ENCODE measurements at regions not wholly inside any gene's neighbourhood (a gene's known extent, or its start where the extent isn't known, plus 50 kb on each side); places are given as distances from the start of the nearest gene placed in this dataset.
"Not testable (repeated sequence)": the region's sequence is repeated elsewhere in the genome, so short reads cannot be mapped to it uniquely, and the experiment has no call there.

DNA sequence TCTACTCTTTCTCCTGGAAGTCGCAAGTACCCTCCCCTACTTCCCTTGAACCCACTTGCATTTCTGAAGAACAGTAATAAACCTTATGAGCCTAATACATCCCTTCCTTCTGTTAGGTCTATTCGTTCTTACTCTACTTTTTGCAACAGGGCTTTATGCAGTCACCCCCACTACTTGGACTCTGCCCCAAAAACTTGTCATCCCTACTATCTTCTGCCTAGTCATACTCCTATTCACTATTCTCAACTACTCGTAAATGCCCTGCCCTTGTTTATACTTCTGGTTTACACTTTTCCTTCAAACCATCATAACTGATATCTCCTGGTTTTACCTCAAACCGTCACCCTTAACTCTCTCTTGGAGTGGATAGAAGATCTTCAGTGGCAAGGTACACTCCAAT is 55.2 kb upstream of the SLIT2 start:
- DNase-seq, result no peak

DNA sequence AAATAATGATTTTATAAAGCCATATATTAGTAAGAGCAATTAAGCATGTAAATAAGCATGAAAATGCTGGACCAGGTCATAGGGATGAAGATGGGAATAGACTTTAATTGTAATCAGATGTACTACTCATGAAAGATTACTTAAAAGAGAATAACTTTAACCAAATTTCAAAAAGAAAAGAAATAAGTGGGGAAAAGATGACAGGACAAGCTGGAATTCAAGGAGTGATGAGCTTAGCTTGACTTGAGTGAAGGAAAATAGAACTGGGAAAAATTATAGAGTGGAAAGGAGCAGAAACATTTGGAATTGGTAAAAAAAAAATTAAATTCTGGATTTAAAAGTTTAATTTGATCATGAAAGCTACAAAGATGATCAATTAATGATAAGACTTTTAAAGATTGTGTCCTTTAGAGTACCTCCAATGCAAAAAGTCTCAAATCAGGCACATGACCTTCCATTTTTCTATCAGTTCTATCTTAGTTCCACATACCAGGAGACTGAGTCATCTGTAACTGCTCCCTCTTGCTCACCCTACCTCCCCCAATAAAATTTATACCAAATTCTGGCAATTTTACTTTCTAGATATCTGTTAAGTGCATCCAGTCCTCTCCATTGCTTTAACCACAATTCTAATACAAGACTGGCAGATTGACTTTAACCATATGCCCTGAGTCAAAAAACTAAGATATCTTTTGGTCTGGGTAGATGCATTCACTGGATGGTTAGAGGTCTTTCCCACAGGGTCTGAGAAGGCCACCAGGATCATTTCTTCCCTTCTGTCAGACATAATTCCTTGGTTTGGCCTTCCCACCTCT is 56.4 kb upstream of the SLIT2 start:
- no peak for DNase-seq

DNA sequence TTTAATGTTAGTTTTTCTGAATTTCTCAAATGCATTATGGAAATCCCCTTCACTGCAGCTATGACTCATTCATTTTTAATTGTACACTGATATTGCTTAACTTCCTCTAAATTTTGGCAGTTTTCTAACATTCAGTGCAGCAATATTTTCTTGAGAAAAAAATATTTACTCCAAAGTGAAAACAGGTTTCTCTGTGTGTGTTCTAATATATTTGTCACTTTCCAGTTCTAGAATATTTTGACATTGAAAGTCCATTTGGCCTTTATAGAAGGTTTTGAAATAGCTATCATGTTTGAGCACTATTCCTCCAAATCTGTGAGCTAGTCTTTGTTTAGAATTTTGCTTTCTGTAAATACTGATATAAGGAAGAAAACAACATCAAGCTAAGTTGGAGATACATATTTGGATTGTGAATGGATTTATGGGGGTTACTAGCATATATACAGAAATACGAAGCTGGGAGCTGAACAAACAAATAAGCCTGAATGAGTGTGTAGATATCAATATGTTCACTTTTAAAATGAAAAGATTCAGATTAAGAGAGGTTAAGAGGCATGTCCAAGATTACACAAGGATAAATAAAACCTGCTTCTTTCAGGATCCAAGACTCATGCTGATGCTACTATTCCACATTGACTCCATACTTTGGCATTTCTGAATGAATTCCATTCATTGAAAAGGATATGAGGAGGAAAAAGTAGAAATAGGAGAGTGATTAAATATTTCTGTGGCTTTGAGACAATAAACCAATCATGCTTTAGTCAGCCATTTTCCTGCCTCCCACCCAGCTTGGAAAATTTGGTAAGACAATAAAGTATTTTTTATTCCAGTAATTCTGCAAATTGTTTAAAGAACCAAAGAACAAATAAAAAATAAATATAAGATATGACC is 57.3 kb upstream of the SLIT2 start:
- peak; percentile 20 for DNase-seq

DNA sequence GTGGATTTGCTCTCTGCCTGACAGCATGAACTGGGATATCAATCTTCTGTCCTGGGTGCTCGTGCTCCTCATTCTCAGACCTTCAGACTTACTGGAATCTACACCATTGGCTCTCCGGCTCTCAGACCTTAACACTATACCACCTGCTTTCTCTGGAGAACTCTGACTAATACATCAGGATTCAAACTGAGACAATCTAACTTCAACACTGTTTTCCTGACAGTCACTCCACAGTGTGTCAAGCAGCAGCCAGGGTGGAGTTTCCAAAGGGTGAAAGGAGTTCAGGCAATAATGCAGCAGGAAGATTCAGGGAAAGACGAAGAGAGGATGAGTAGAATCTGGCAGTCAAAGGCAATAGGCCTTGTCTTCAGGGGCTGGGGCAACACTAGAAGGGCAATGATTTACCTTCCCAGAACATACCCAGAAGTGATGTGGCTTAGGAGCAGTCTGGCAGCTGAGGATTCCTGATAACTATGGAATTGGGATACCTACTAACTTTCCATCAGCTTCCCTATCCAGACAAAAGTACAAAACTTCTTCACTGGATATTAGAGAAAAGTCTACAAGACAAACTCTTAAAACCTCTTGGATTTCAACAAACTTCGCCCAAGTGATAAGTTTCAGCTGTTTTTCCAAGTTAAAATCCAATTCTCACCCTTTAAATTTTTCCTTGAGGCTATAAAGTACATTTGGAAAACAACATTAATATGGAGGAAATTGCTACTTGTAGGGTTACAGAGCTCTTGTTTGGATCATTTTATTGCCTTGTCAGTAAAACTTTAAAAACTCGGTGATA is 58.4 kb upstream of the SLIT2 start:
- DNase-seq, result peak; percentile 39

DNA sequence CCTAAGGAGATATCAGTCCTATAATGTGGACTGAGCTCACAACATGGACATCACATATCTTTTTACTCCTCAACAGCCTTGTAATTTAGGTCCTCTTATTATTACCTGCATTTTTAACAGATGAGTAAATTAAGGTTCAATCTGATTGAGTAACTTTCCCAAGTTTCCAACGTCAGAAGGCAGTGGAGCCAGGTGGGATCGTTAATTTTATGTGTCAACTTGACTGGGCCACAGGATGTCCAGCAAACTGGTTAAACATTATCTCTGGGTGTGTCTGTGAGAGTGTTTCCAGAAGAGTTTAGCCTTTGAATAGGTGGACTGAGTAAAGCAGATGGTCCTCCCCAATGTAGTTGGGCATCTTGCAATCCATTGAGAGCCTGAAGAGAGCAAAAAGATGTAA is 59.0 kb upstream of the SLIT2 start:
- no peak for DNase-seq

DNA sequence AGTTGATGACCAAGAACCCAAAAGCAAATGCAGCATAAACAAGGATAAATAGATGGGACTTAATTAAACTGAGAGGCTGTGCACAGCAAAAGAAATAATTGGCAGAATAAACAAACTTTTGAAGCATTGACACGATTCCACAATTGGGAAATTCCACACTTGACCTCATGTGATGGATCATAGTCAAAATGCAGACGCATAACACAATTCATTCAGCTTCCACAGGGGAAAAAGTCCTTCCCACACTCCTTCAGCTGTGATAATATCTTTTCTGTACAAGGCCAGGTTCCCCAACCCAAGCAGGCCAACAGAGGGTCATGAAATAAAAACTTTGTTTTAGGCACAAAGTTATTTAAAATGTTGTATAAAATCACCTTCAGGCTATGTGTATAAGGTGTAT is 66.6 kb upstream of the SLIT2 start:
- DNase-seq, result no peak

DNA sequence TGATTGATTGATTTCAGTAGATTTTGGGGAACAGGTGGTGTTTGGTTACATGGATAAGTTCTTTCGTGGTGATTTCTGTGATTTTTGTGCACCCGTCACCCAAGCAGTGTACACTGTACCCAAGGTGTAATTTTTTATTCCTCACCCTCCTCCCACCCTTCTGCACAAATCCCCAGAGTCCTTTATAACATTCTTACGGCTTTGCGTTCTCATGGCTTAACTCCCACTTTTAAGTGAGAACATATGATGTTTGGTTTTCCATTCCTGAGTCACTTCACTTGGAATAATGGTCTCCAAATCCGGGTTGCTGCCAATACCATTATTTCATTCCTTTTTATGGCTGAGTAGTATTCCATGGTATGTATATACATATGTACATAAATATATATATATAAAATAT is 68.6 kb upstream of the SLIT2 start:
- DNase-seq, result not testable (repeated sequence)

DNA sequence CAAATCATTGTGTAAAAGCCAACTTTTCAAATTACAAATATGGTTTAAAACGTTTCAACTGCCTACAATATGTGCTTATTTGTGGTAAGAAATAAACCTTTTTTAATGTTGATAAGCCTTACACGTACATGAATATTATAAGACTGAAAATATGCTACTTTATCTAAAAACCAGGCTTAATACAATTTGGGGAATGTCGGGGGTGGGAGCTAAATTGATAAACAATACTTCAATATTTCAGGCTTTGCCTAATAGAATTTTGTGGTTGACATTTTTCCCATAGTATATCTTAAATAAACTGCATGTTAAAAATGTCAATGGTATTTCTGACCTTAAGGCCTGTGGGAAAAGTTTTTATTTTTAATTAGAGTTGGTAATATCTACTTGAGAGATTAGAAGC is 69.8 kb upstream of the SLIT2 start:
- no peak for DNase-seq

DNA sequence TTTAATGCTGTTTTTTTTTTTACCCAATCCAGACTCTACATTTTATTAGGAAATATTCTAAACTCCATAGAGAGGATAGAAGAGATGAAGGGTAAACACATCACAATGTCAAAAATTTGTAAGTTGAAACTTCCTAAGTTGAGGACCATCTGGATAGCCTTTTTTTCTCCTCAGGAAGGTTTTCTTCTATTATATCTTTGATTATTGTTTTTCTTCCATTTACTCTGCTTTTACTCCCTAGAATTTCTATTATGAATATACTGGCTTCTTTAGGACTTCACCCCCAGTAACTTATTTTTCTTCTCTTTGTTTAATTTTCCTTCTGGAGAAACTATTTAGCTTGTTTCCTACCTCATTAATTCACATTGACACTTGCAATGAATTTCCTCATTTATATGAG is 71.2 kb upstream of the SLIT2 start:
- no peak for DNase-seq

DNA sequence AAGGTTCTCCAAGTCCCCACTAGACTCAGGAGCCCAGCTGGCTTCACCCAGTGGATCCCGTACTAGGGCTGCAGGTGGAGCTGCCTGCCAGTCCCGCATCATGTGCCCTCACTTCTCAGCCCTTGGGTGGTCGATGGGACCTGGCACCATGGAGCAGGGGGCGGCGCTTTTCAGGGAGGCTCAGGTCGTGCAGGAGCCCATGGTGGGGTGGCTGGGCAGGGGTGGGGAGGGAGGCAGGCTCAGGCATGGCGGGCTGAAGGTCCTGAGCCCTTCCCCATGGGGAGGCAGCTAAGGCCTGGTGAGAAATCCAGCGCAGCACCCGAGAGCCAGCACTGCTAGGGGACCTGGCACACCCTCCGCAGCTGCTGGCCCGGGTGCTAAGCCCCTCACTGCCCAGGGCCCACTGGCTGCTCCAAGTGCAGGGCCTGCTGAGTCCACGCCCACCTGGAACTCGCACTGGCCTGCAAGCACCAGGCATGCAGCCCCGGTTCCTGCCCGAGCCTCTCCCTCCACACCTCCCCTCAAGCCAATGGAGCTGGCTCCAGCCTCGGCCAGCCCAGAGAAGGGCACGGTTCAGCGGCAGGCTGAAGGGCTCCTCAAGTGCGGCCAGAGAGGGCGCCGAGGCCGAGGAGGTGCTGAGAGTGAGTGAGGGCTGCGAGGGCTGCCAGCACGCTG is 72.7 kb upstream of the SLIT2 start:
- DNase-seq, result no peak

DNA sequence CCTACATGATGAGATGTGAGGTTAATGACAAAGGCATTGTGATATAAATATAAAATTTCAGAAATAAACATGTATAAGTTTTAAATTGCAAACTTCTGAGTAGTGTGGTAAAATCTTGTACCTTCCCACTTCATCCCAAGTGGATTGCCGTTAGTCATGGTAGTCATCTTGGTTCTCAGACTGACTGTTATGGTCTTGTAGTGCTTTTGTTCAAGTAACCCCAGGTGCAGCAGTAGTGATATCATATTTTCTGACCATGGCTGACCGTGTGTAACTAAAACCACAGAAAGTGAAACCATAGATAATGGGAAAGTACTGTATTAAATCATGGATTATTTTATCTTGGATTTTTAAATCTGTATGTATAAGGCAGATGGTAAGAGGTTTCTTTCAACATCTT is 74.8 kb upstream of the SLIT2 start:
- no peak for DNase-seq

DNA sequence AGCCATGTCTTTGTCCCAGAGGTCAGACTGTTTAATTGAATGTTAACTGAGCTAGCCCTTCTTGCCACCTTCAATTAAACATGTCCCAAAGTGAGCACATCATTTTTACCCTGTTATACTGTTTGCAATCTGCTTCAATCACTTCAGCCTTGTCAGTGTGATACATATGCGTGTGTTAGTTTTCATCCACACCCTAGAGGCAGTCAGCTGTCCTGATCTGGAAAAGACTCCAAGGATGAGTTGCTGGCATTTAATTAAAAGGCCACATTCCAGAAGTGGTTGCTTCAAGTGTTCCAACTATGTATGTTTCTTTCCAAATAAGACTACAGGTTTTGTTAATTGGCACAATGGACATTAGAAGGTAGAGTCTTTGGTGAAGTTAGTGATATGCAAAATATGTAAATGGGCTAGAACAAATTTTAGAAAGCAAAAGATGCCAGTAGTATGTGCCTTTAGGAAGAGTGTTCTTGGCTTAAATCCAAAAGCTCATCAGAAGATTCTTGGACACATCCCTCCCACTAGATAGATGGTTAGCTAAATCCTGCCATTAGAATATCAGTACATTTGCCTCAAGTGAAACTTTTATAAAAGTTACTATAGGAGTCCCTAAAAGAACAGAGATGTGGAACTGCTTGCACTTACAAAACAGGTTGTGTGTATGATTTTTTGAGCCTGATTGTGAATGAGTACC is 79.5 kb upstream of the SLIT2 start:
- DNase-seq, result no peak

DNA sequence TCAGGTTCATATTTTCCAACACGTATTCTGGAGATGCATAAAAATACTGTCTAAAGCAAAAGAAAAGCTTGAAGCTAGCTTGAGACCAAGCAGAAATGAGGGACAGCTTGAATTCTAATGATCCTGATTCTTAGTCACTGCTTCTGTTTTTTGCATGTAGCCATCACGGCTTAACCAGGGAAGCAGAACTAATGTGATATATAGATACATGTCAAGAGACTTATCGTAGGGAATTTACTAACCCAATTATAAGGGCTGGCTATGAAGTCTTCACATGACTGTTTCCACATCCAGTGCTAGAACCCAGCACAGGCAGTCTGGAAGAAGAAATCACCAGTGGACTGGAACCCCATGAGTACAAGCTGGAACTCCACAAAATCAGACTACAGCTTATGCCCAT is 85.2 kb upstream of the SLIT2 start:
- no peak for DNase-seq

DNA sequence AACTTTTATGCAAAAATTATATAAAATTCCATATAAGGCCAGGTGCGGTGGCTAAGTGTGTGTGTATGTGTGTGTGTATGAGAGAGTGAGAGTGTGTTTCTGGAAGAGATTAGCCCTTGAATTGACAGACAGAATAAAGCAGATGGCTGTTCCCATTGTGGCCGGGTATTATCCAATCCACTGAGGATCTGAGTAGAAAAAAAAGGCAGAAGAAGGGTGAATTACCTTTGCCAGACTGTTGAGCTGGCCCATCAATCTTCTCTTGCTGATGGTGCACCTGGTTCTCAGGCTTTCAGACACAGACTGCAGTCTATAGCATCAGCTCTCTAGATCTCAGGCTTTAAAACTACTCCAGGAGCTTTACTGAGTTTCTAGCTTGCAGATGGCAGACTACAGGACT is 92.2 kb upstream of the SLIT2 start:
- DNase-seq, result no peak

DNA sequence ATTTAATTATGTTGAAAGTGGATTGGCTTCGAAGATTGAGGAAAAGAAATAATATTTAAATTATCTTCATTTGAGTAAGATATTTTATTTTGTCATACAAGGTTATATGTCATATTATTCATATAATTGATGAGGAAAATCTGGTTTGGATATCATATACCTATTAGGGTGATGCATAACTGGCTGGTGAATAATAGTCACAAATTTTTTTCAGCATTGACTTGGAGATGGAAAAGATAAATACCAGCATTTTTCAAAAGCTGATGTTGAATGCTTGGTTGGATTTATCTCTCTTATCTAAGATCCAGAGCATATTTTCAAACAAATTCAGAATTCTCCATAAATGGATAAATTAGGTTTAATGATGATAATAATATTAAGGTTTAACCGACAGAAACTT is 93.5 kb upstream of the SLIT2 start:
- no peak for DNase-seq

DNA sequence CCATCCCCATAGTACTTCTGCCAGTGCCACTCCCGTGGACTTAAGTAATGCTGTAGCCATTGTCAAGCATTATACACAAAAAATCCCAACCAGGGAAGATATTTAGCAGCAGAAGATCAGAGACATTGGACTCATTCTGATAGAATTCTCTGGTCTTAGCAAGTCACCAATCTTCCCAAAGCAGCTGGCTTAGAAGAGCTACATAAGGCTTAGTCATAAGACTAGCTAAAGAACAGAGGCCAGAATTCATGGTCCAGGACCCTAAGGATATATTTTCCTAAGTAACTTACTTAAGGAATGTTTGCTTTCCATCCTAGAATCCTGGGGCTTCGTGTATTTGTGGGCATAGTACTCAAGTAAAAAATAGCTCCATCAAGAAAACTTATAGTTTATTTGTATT is 100.3 kb upstream of the SLIT2 start:
- no peak for DNase-seq

DNA sequence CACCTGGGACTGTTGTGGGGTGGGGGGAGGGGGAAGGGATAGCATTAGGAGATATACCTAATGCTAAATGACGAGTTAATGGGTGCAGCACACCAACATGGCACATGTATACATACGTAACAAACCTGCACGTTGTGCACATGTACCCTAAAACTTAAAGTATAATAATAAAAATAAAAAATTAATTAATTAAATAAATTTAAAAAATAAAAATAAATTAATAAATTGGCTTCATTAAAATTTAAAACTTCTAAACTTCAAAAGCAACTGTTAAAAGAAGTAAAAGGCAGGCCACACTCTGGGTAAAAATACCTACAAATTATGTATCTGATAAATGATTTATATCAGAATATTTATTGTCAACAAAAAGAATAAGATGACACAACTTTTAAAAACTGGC is 102.6 kb upstream of the SLIT2 start:
- not testable (repeated sequence) for DNase-seq

DNA sequence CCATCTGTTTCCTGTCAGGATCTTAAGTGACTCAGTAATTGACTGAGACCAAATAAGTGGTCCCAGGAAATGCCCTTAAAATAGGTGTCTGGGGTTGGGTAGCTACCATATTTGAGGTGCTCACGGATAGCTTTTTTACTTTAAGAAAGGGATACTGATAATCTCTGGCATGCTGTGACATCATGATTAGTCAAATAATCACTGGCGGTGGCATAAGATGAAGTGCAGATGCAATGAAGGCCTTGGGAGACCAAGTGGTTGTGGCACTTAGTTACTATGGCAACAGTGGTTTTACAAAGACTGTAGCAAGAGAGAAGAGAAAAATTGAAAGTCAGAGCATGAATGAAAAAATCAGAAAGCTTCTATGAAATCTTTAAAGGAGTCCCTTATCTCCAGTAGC is 114.5 kb upstream of the SLIT2 start:
- DNase-seq, result no peak

DNA sequence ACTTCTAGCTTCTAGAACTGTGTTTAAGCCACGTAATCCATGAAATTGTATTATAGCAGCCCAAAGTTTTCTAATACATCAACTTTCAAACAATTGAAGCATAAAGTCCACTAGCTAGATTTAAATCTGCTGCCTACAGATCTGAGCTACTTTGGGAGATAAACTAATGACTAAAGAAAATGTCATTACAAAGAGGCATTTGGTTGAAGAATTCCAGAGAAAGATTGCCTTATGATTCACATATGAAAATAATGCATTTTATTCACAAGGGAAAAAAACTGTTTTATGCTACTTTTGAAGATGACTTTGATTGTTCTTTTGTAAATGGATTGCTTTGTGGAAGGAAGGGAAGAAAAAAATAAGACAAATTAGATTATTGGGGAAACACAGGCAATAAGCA is 124.1 kb upstream of the SLIT2 start:
- DNase-seq, result no peak

DNA sequence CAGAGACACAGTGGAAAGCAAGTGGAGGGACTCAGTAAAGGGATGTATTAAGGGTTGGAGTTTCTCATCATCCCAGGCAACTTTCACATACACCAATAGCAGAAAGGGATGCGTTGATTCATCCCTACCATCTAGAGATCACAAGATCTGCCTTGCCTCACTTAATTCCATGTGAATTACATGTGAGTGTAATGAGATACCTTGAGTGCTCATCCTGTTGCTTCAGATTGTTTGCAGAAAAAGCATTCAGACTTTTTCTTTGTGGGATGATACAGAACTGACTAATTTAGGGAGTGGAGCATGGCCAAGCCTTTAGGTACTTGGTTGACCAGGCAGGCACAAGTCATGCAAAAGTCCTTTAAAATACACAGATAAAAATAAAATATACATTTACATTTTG is 124.8 kb upstream of the SLIT2 start:
- DNase-seq, result peak; percentile 16

DNA sequence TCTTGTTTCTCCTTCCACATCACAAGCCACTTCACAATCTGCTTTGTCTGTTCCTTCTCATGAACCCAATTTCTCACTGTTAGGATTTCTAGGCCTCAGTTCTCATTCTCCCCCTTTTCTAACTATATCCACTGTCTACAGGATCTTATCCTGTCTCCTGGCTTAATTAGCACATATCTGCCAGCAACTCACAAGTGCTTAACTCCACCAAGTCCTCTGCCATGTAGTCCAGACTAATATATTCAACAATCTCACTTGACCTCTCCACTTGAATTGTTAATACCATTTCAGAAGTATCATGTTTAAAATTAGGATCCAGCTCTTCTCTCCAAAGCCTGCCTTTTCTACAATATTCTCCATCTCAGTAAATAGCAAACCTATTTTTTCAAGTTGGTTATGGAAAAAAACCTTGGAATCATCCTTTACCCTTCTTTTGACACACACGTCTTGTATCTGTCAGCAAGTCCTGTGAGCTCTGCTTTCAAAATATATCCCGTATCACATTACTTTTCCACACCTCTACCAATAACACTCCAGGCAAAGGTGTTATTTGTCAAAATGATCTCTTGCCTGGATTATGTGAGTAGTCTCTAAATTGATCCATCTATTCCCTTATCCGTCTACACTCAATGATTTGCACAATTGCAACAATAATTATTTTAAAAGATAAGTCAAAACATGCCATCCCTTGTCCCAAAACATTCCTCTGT is 127.2 kb upstream of the SLIT2 start:
- no peak for DNase-seq
